ENCODE measurements at regions not wholly inside any gene's neighbourhood (a gene's known extent, or its start where the extent isn't known, plus 50 kb on each side); places are given as distances from the start of the nearest gene placed in this dataset.

GRCh38 chr13:31456056-31456455, 256.3 kb downstream of the B3GLCT start:
- TF ChIP-seq, protein P1, sequence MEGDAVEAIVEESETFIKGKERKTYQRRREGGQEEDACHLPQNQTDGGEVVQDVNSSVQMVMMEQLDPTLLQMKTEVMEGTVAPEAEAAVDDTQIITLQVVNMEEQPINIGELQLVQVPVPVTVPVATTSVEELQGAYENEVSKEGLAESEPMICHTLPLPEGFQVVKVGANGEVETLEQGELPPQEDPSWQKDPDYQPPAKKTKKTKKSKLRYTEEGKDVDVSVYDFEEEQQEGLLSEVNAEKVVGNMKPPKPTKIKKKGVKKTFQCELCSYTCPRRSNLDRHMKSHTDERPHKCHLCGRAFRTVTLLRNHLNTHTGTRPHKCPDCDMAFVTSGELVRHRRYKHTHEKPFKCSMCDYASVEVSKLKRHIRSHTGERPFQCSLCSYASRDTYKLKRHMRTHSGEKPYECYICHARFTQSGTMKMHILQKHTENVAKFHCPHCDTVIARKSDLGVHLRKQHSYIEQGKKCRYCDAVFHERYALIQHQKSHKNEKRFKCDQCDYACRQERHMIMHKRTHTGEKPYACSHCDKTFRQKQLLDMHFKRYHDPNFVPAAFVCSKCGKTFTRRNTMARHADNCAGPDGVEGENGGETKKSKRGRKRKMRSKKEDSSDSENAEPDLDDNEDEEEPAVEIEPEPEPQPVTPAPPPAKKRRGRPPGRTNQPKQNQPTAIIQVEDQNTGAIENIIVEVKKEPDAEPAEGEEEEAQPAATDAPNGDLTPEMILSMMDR (optimal IDR thresholded peaks at IDR 0.05 in 1 of 3, IDR thresholded peaks at IDR 0.05 in 1 of 3, conservative IDR thresholded peaks at IDR 0.05 in 1 of 3; ENCODE audit: extremely low read depth in 1 of 3, insufficient read depth in 2 of 3, low read length in 3 of 3), result no peak
- TF ChIP-seq EZH2 (IDR thresholded peaks at IDR 0.05; ENCODE audit: low read length), result no peak

Data from keratinocyte (primary cell).